Loucy (cell line): ENCODE measurements at regions not wholly inside any gene's neighbourhood (a gene's known extent, or its start where the extent isn't known, plus 50 kb on each side); places are given as distances from the start of the nearest gene placed in this dataset.

Experiments used
- CTCF ChIP-seq: fragments of 200-600 bp; sonication (generic); conservative IDR thresholded peaks from 2 replicates; pipeline ENCODE4 v1.5.1; 2014; ENCODE audit warnings: mild to moderate bottlenecking, antibody characterized with exemption, low read length
- EZH2phosphoT487 ChIP-seq: fragments of 200-600 bp; IDR thresholded peaks from 2 replicates; pipeline ENCODE4 v1.6.1; 2018; ENCODE audit warnings: antibody characterized with exemption, mild to moderate bottlenecking, moderate library complexity, borderline replicate concordance

DNA sequence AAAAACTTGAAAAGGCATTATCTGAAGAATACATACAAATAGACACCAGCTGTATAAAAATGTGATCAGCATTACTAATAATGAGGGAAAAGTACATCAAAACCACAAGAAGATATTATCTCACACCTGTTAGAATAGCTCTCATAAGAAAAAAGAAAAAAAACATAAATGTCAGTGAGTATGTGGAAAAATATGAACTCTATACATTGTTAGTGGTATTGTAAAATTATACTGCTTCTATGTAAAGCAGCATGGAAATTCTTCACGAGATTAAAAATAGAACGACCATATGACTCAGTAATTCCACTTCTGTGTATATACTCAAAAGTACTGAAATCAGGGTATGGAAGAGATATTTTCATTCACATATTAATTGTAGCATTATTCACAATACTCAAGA lies 1146.4 kb downstream of the SLITRK5 start:
- TF ChIP-seq CTCF (no peak), EZH2phosphoT487 (no peak)
